ENCODE measurements at regions not wholly inside any gene's neighbourhood (a gene's known extent, or its start where the extent isn't known, plus 50 kb on each side); places are given as distances from the start of the nearest gene placed in this dataset.

DNA sequence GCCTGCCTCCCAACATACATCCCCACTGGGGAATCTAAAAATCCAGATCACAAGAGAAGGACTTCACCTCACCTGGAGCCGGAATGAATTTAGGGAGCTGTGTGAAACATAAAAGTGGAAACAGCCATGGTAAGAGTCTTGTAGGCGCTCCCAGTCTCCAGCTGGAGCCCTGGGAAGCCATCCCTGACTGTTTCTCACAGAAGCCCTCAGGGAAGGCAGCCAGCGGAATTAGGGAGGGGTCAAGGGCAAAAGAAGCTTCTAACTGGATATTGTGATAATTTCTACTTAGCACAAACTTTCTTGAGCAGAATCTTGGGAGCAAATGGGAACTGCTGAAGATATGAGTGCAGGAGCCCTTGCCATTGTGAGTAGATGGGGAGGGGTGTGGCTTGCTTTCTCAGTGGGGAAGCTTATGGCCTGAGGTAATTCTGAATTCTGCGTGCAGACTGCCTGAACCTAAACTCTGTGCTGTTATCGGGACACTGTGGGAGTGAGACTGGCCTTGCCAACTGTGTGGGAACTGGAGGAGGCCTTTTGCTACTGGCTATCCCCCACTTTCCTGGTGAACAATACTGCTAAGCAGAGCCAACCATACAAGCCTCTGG lies 174.4 kb upstream of the SMC2 start:
- DNase-seq: no peak

- DNase-seq: no peak
Measured at GRCh38 chr9:103928442-103928841, 165.7 kb upstream of the SMC2 start.

GRCh38 chr9:103941104-103941503 lies 153.0 kb upstream of the SMC2 start:
- no peak for DNase-seq

DNA sequence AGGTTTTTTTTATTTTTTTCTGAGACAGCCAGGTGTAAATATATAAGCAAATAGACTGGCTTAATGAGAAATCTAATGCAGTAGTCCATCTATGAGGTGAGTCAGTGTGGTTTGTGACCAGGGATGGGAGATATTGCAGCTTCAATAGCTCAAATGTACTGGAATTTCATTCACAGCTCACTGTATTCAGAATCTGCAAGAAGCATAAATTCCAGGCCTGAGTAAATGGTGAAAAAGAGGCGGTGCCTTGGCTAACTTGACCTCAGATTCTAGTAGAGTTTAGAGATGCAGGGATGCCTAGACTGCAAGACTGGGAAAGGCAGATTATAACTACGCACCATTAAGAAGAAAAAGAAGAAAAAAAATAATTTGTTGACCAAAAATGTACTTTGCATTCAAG lies 151.9 kb upstream of the SMC2 start:
- DNase-seq: no peak

GRCh38 chr9:103942651-103943050 lies 151.5 kb upstream of the SMC2 start:
- DNase-seq: no peak

DNA sequence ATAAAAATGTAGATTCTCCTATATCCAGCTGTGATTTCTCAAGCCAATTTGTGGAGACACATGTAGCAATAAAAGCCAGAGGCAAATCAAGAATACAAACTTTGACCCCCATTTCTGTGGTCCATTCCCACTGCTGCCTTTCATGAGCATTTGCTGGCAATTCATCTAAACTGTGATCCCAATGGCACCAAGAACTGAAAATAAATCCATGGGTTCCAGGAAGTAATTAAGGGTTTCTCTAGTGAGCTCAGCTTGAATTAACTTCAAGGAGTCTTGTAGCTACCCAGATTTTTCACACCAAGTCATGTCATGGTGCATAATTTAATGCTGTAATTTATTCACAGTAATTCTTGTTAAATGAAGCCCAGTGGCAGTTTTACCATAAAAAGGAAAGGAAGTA lies 145.0 kb upstream of the SMC2 start:
- peak; percentile 77 for DNase-seq

- no peak for DNase-seq
Measured at GRCh38 chr9:103977163-103977562, 116.9 kb upstream of the SMC2 start.

DNA sequence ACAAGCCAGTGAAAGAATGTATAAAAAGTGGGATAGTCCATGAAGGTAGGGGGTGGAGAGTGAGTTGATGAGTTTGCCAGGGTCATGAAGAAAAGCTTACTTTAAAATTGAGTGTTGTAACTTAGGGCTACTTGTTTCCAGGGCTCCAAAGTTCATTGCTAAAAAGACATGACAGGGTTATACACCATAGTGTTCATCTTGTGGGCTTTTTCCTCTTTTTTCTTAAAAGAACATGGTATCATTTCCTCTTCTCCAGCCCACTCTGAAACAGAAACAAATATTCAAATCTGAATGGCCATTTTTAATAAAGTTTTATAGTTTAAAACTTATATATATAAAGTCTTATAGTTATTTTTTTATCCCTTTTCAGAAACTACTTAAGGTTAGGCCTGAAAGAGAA lies 115.7 kb upstream of the SMC2 start:
- DNase-seq: no peak

DNA sequence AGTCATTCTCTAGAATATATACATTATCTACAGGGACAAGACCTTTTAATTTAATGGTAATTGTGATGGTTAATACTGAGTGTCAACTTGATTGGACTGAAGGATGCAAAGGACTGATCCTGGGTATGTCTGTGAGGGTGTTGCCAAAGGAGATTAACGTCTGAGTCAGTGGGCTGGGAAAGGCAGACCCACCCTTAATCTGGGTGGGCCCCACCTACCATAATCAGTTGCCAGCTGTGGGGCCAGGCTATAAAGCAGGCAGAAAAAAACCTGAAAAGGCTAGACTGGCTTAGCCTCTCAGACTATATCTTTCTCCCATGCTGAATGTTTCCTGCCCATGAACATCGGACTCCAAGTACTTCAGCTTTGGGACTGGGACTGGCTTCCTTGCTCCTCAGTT lies 112.2 kb upstream of the SMC2 start:
- no peak for DNase-seq

GRCh38 chr9:103985077-103985476 lies 109.0 kb upstream of the SMC2 start:
- no peak for DNase-seq

GRCh38 chr9:103988821-103989220 lies 105.3 kb upstream of the SMC2 start:
- DNase-seq: no peak

DNA sequence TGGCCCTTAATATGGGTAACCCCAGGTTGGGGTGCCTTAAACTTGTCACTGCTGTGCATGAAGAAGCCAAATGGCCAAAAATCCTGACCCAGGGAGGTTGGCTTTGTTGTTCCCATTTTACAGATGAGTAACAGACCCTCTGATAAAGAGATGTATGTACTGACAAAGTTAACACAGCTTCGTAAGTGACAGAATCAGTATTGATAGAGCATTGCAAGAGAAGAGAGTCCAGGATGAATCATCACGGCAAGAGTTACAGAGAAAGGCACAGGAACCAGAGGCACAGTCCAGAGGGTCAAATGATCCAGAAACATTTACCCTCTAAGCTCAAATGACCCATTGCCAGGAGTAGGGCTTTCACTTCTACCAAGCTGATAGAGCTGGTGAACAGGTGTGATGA lies 103.8 kb upstream of the SMC2 start:
- no peak for DNase-seq

GRCh38 chr9:103991001-103991400 lies 103.1 kb upstream of the SMC2 start:
- DNase-seq: no peak

GRCh38 chr9:103991698-103992097 lies 102.4 kb upstream of the SMC2 start:
- peak; percentile 20 for DNase-seq

DNA sequence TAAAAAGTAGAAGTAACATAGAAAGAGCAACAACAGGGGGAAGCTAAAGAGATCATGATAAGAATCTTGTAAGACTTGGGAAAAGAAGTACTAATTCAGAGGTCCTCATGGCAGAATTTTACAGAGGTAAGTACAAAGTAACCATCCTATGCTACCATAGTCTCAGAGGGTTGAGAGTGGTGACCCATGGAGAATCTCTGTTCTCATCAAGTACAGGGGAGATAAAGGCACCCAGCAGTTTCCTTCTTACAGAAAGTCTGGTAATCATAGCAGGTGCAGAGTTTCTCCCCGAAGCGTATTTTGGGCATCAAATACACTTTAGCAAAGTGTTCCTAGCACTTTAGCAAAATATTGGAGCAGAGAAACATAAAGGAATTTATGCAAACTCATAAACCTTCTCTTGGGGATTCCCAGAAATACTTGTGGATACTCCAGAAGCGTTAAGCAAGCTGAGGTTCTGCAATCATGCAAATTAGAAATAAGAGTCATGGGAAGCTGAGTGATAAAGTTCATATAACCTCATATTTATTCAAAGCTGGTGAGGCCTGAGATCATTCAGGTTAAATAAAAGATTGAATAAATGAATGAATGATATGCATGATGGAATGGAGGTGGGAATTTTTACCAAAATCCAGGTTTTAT lies 101.0 kb upstream of the SMC2 start:
- no peak for DNase-seq

DNA sequence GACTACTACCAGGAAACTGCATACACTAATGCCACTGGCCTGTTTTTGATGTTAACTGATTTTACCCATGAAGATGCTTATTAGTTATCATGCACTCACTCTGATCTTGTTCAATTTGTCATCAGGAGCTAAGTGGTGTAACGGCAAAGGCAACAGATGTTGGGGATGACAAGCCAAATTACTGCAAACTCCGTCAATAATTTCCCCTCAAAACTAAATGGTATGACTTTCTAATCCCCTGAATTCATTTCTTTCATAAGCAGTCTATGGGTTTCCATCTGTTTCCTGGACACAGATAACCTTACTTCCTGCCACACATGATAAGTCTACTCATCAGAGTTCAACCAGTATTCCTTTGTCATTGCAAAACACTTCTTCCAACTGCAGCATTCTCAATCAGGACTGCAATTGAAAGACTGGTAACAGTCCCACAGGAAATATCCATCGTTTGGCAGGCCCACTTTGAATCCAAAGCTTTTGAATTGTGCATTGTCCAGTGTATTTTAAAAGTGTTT lies 96.2 kb upstream of the SMC2 start:
- no peak for DNase-seq

GRCh38 chr9:103999375-104000062 lies 94.6 kb upstream of the SMC2 start:
- DNase-seq: no peak

DNA sequence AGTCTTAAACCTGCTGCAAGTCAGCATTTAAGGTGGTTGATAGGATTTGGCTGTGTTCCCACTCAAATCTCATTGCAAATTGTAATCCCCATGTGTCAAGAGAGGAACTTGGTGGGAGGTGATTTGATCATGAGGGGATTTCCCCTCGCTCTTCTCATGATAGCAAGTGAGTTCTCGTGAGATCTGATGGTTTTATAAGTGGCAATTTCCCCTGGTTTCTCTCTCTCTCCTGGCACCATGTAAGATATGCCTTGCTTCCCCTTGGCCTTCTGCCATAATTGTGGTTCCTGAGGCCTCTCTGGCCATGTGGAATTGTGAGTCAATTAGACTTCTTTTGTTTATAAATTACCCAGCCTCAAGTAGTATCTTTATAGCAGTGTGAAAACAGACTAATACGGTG lies 84.3 kb upstream of the SMC2 start:
- DNase-seq: no peak

DNA sequence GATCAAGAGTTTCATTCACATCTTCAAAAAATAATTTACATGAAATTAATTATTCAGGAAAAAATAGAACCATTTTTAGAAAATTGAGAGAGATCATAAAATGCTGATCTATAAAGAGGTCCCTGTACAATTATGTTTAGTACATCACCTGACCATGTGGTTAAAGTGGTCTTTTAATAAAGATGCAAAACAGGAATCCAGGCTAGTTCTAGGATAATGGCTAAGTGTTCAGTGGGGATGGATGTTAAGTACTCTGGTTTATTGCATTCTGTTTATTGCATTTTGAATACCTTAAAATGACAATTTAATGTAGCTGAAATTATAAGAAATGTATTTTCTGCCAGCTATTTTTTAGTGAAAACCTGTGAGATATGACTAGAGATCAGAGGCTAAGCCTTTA lies 72.0 kb upstream of the SMC2 start:
- no peak for DNase-seq

GRCh38 chr9:104025104-104025503 lies 69.0 kb upstream of the SMC2 start:
- no peak for DNase-seq

GRCh38 chr9:104025945-104026344 lies 68.2 kb upstream of the SMC2 start:
- DNase-seq: no peak

DNA sequence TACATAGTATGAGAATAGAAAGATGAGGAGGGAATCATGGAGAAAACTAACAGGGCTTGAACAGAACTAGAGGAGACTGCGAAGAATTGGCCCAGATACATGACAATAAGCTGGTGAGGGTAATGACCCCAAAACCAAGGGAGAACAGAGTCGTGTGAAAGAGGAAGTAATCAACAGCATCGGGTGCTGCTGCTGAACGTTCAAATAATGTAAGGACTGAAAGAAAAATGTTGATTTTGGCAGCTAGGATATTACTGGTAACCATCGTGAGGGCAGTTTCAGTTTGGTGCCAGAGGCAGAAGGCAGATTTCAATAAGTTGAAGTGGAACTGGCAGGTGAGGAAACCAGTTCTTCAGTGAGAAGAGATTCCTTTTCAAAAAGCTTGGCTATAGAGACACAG lies 66.8 kb upstream of the SMC2 start:
- DNase-seq: no peak

- no peak for DNase-seq
Measured at GRCh38 chr9:104028827-104029226, 65.3 kb upstream of the SMC2 start.

Measured in renal pelvis (tissue), 1 donor.